HG03135 (cell line): ENCODE measurements at regions not wholly inside any gene's neighbourhood (a gene's known extent, or its start where the extent isn't known, plus 50 kb on each side); places are given as distances from the start of the nearest gene placed in this dataset.
"Not testable (repeated sequence)": the region's sequence is repeated elsewhere in the genome, so short reads cannot be mapped to it uniquely, and the experiment has no call there.

Experiments used
- ATAC-seq: cut with Tn5 transposase; IDR thresholded peaks from one replicate; pipeline ENCODE4 v1.9.1; 2021; ENCODE audit warnings: mild to moderate bottlenecking, moderate library complexity; ENCODE audit not compliant: unreplicated experiment

DNA sequence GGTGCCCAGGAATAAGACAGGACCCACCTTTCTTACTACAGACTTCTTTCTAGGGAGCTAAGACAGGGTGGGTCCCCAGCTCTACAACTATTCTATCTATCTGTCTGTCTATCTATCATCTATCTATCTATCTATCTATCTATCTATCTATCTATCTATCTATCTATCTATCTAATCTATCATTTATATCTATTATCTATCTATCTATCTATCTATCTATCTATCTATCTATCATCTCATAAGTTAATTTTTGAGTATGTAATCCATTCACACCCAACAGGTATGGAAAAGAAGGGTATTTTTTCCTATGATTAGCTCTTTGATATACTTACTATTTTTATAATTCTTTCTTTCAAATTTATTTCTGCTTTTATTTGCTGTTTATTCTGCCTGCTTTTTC, 55.9 kb downstream of the BAMBI start:
- no peak for ATAC-seq

DNA sequence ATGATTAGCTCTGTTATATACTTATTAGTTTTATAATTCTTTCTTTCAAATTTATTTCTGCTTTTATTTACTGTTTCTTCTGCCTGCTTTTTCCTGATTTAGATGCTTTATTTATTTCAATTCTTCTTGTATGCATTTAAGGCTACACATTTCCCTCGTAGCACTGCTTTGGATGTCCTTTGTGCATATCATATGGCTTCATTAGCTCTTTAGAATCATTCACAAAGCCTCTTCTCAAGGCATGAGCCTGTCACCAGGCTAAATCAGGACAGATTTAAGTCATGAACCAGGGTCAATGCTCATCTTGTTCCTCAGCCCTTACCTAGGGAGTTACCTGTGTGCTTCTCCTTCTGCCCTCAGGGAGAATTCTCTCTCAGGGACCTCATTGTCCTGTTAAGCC, 56.3 kb downstream of the BAMBI start:
- no peak for ATAC-seq

- no peak for ATAC-seq
Observed at GRCh38 chr10:28734938-28735759, 57.8 kb downstream of the BAMBI start.

DNA sequence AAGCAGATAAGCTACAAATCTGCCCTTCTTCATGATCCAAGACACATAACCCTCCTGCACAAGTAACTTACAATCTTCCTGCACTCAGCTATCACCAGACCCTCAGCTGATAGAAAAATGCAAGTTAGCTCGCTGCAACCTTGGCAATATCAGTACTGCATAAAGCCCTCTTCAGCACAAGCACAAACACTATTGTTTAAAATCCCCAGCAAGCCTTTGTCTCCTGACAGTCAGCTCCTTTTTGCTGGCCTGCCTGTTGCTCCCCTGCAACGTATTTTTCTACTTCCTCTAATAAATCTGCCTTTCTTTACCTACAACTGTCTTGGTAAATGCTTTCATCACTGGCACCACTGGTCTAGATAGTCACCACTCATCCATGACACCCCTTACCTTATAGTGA, 59.8 kb downstream of the BAMBI start:
- ATAC-seq: no peak

GRCh38 chr10:28738200-28738599, 60.9 kb downstream of the BAMBI start:
- no peak for ATAC-seq

DNA sequence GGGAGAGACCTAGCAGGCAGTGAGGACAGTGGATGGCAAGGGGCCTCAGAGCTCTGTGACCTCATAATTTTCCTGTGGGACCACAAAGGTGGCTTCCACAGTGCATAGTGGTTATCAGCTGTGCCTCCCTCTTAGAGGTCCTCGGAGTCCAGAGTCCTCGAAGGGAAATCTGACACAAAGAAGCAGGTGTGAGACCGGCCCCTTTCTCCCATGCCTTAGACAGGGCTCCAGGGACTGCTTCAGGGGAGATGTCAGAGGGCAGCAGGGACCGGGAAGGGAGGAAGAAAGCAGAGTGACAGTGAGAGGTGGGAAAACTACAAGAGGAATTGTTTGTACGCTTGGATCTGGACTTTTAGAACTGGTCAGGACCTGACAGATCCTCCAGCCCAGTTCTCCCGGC, 66.3 kb downstream of the BAMBI start:
- ATAC-seq: no peak

DNA sequence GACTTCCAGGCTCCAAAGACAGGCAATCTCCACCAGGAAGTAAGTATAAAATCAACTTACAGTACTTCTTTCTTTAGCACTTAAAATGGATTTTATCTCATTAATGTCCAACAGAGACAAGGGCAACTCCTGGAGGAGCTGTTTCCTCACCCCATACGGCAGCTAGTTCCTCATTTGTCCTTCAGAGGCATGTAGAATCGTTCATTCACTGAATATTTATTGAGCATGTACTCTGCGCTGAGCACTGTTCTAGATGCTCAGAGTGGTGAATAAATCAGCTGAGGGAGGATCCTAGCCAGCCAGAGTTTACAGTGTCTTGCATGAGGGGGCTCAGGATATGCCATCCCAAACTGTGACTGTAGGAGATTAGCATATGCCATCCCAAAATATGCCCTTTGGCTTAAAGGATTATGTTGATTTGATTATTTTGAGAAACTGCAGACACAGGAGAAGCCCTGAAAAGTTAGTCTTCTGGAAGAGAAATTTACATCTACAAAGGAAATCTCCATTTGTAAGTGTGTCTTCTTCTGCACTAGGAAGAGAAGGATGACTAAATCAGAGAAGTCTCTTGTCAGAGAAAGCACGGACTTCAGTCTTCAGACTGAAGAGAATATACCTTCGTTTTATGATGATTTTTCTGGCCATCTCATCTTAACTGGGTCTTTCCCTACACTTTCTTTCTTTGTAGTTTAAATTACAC, 66.9 kb downstream of the BAMBI start:
- ATAC-seq: no peak

DNA sequence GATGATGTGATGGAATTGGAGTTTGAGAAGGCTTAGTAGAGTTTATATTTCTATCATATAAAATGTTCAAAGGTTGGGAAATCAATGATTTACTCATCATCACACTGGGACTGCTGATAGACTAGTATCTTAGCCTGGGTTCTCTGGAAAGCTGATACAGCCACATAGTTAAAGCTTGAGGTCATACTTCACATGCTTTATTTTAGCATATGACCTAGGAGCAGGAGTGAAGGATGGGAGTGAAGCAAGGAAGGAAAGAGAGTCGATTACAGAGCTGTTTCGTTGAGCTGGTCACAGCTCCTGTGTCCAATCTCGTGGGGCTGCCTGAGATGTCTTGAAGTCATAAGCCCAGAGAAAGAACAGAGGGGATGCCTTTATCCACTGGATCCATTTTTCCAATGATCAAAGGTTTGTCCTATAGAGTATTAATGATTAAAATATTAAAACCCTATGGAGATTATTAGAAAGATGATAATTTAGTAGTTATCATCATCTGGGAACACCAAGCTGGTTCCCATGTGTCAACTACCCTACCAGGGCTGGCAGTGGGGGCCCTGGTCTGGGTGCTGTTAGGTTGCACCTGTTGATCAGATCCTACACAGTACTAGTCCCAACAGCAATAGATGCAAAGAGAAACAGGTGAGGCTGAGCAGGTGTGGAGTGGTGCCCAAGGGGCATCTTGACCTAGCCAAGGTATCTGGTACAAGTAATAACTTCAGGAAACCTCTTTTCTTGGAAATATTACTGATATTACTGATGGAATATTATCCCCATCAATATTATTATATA, 77.8 kb downstream of the BAMBI start:
- no peak for ATAC-seq

GRCh38 chr10:28761084-28761846, 83.9 kb downstream of the BAMBI start:
- ATAC-seq: no peak

DNA sequence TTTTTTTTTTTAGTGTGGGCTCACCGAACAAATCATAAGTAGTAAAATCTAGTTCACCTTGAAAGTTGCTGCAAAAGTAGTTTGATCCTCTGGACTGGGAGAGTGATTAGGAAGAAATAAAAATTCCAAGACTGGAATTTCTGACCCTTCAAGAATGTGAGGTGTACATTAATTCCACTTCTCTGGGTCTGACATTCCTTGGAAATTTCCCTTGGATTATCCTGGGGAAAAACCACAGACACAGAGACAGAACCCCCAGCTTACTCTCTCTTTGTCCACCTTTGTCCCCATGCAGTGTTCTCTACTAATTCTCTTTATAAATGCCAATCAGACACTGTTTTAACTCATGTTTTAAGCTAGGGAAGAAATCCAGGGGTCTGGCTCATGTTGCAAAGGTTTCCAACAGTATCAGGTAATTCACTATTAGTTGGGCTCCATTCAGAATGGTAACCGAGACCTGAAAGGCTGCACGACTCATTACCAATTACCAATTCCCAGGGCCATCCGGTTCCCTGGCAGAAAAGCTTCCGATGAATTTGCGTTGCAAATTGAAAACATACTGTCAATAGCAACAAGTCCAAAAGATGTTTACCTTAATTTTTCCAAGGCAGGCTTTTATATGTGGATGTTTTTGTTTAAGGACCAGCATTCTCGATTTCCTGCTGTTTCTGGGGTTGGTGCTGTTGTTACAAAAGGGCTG, 86.3 kb downstream of the BAMBI start:
- no peak for ATAC-seq

DNA sequence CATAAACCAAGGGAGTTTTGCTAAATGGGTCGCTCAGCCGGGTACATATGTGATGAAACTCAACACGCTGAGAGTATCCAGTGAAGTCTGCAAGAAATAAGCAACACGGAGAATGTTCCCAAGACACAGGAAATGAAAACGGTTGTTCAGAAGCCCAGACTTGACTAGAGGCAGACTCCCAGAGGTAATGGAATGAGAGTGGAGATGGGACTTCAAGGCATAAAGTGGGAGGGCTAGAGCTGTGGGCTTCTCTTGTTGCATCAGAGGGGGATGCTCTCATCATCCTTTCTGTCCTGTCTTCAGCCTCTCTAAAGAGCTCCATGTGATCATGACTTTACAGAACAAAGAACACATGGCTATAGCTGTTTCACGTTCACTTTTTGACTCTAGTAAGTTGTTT, 88.3 kb downstream of the BAMBI start:
- ATAC-seq: no peak

GRCh38 chr10:28768227-28768626, 90.9 kb downstream of the BAMBI start:
- no peak for ATAC-seq

DNA sequence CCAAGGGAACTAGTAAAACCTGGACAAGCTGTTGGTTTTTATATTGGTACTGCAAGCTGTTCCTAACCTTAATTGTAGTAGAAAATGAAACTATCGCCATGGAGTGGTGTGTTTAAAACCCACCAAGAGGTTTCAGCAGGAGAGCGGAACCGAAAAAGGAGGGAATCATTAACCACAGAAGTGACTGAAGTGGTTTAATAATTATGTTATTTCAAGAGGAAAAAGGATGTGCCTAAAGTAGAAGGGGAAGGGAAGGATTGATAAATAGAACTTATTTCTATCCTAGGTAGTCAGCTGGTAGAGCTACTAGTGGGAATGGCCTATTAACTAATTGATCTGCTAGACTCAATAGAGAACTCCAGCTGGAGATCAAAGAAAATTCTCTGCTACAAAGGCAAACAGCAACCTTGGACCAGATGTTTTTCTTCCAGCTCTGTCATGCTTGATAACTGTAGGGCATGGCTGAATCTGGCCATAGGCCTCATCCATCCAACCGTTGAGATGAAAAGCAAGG, 91.8 kb downstream of the BAMBI start:
- no peak for ATAC-seq

- not testable (repeated sequence) for ATAC-seq
Observed at GRCh38 chr10:28771580-28772090, 94.3 kb downstream of the BAMBI start.

- ATAC-seq: no peak
Observed at GRCh38 chr10:28774051-28774995, 97.0 kb downstream of the BAMBI start.

- no peak for ATAC-seq
Observed at GRCh38 chr10:28775773-28776172, 98.5 kb downstream of the BAMBI start.

GRCh38 chr10:28776519-28776918, 99.2 kb downstream of the BAMBI start:
- ATAC-seq: no peak

GRCh38 chr10:28777911-28778310, 100.6 kb downstream of the BAMBI start:
- no peak for ATAC-seq

- no peak for ATAC-seq
Observed at GRCh38 chr10:28778524-28778923, 101.2 kb downstream of the BAMBI start.
